ENCODE measurements at regions not wholly inside any gene's neighbourhood (a gene's known extent, or its start where the extent isn't known, plus 50 kb on each side); places are given as distances from the start of the nearest gene placed in this dataset.

DNA sequence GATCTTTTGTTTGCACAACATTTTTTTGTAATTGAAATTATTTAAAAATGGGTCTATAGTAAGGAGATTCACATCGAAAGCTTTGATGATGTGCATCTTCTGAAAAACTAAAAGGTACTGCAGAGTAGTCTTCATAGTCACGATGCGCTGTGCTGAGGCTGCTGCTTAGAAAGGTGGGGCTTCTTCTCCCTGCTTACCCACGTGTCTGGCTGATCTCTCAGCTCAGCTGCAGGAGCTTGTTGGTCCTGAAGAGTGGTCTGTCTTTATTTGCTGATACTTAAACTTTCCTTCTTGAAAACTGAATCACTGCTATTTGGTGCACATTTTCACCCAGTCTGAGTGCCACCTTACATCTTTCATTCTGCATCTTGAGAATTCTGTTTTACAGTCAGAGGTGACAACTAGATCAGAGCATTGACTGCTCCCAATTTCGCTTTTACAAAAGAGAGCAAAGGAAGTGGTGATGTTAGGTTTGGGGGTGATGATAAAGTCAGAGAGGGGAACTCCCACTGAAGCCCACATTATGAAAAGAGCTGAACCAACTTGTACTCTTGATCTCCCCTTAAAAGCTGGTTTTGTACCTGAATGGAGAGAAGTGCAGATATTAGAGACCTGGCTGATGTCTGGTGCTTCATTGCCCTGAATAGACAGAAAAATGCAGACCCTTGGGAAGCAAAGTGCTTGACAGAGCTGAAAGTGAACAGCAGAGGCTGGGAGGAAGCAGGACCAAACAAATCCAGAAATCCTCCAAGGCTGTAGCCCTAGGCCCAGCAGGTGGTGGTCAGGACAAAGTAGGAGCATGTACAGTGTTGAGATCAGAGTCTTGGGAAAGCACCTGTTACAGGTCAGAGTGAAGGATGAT, 984.5 kb downstream of the TSN start:
- Histone ChIP-seq H3K27ac (ENCODE audit: low read depth, low read length) (no peak overlapping the region), H3K27me3 (ENCODE audit: control insufficient read depth in 3 of 3, insufficient read depth in 3 of 3, low read length in 3 of 3) (no peaks in the 10 kb centered on the region), H3K36me3 (ENCODE audit: control insufficient read depth in 3 of 3, insufficient read depth in 3 of 3, low read length in 3 of 3) (no peaks in the 10 kb centered on the region), H3K4me3 (ENCODE audit: low read length in 3 of 3) (no peak overlapping the region), H3K4me1 (ENCODE audit: control insufficient read depth in 3 of 3, insufficient read depth in 3 of 3, low read length in 3 of 3) (no peaks in the 10 kb centered on the region), H3K9me3 (ENCODE audit: control insufficient read depth in 3 of 3, low read length in 3 of 3) (no peaks in the 10 kb centered on the region), H3K9ac (ENCODE audit: low read depth in 1 of 3, low read length in 3 of 3) (no peak overlapping the region)

- Histone ChIP-seq H3K27me3 (ENCODE audit: control insufficient read depth in 3 of 3, insufficient read depth in 3 of 3, low read length in 3 of 3) (no peaks in the 10 kb centered on the region), H3K36me3 (ENCODE audit: control insufficient read depth in 3 of 3, insufficient read depth in 3 of 3, low read length in 3 of 3) (no peaks in the 10 kb centered on the region), H3K9me3 (ENCODE audit: control insufficient read depth in 3 of 3, low read length in 3 of 3) (no peaks in the 10 kb centered on the region), H3K27ac (ENCODE audit: low read depth, low read length) (no peak overlapping the region), H3K9ac (ENCODE audit: low read depth in 1 of 3, low read length in 3 of 3) (no peak overlapping the region), H3K4me1 (ENCODE audit: control insufficient read depth in 3 of 3, insufficient read depth in 3 of 3, low read length in 3 of 3) (no peaks in the 10 kb centered on the region), H3K4me3 (ENCODE audit: low read length in 3 of 3) (no peak overlapping the region)
These were observed 985.1 kb downstream of the TSN start for GRCh38 chr2:122740594-122740948.

DNA sequence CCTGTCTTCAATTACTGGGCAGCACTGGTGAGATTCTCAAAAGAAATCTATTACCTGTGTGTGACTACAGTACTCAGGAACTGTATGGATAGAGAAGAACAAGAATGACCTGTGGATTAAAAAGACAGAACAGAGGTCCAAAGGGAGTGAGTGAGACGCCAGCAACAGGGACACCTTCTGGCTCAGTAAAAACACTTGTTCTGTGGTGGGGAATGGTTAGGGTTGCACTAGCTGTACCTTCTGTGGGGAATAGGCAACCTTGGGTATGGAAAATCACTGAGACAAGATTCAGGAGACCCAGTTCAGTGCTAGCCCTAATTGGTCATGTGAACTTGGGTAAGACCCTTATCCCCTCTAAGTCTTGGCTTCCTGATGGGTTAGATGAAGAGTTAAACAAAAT, 986.0 kb downstream of the TSN start:
- Histone ChIP-seq H3K9ac (ENCODE audit: low read depth in 1 of 3, low read length in 3 of 3) (no peak overlapping the region), H3K27ac (ENCODE audit: low read depth, low read length) (no peak overlapping the region)

GRCh38 chr2:122743021-122743675, 987.7 kb downstream of the TSN start:
- H3K36me3 ChIP-seq (ENCODE audit: control insufficient read depth in 3 of 3, insufficient read depth in 3 of 3, low read length in 3 of 3) = no peaks in the 10 kb centered on the region
- H3K4me3 ChIP-seq (ENCODE audit: low read length in 3 of 3) = no peak overlapping the region
- H3K27me3 ChIP-seq (ENCODE audit: control insufficient read depth in 3 of 3, insufficient read depth in 3 of 3, low read length in 3 of 3) = no peaks in the 10 kb centered on the region
- H3K9me3 ChIP-seq (ENCODE audit: control insufficient read depth in 3 of 3, low read length in 3 of 3) = no peaks in the 10 kb centered on the region
- H3K27ac ChIP-seq (ENCODE audit: low read depth, low read length) = no peak overlapping the region
- no peak overlapping the region for H3K9ac ChIP-seq (ENCODE audit: low read depth in 1 of 3, low read length in 3 of 3)
- no peaks in the 10 kb centered on the region for H3K4me1 ChIP-seq (ENCODE audit: control insufficient read depth in 3 of 3, insufficient read depth in 3 of 3, low read length in 3 of 3)

More for the DNA sequence above, 986.0 kb downstream of the TSN start:
- Histone ChIP-seq H3K4me3 (ENCODE audit: low read length in 3 of 3) (no peak overlapping the region), H3K9me3 (ENCODE audit: control insufficient read depth in 3 of 3, low read length in 3 of 3) (no peaks in the 10 kb centered on the region), H3K27me3 (ENCODE audit: control insufficient read depth in 3 of 3, insufficient read depth in 3 of 3, low read length in 3 of 3) (no peaks in the 10 kb centered on the region), H3K36me3 (ENCODE audit: control insufficient read depth in 3 of 3, insufficient read depth in 3 of 3, low read length in 3 of 3) (no peaks in the 10 kb centered on the region), H3K4me1 (ENCODE audit: control insufficient read depth in 3 of 3, insufficient read depth in 3 of 3, low read length in 3 of 3) (no peaks in the 10 kb centered on the region)

GRCh38 chr2:122745603-122746002, 990.2 kb downstream of the TSN start:
- no peaks in the 10 kb centered on the region for H3K4me1 ChIP-seq (ENCODE audit: control insufficient read depth in 3 of 3, insufficient read depth in 3 of 3, low read length in 3 of 3)
- H3K27ac ChIP-seq (ENCODE audit: low read depth, low read length) = no peak overlapping the region
- no peaks in the 10 kb centered on the region for H3K9me3 ChIP-seq (ENCODE audit: control insufficient read depth in 3 of 3, low read length in 3 of 3)
- H3K4me3 ChIP-seq (ENCODE audit: low read length in 3 of 3) = no peak overlapping the region
- no peak overlapping the region for H3K9ac ChIP-seq (ENCODE audit: low read depth in 1 of 3, low read length in 3 of 3)
- no peaks in the 10 kb centered on the region for H3K36me3 ChIP-seq (ENCODE audit: control insufficient read depth in 3 of 3, insufficient read depth in 3 of 3, low read length in 3 of 3)
- no peaks in the 10 kb centered on the region for H3K27me3 ChIP-seq (ENCODE audit: control insufficient read depth in 3 of 3, insufficient read depth in 3 of 3, low read length in 3 of 3)

DNA sequence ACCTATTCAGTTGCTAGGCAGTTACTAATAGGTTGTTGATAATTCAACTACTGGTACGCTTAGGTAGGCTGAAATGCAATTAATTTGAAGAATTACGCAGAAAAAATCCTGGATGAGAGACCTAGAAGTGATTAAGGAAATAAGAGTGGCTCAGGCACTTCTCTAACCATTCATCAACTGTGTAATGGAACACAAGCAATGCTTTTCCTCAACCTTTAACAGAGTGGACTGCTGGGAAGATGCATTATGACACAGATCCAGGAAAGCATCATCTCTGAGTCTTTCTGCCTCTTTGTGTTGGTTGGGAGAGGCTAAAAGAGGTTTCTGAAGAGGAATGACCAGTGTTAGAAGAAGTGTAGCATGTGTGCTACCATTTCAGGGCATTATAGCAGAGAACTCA, 992.2 kb downstream of the TSN start:
- H3K27ac ChIP-seq (ENCODE audit: low read depth, low read length) = no peak overlapping the region
- H3K27me3 ChIP-seq (ENCODE audit: control insufficient read depth in 3 of 3, insufficient read depth in 3 of 3, low read length in 3 of 3) = no peaks in the 10 kb centered on the region
- no peak overlapping the region for H3K4me3 ChIP-seq (ENCODE audit: low read length in 3 of 3)
- no peaks in the 10 kb centered on the region for H3K4me1 ChIP-seq (ENCODE audit: control insufficient read depth in 3 of 3, insufficient read depth in 3 of 3, low read length in 3 of 3)
- H3K9me3 ChIP-seq (ENCODE audit: control insufficient read depth in 3 of 3, low read length in 3 of 3) = no peaks in the 10 kb centered on the region
- no peaks in the 10 kb centered on the region for H3K36me3 ChIP-seq (ENCODE audit: control insufficient read depth in 3 of 3, insufficient read depth in 3 of 3, low read length in 3 of 3)
- no peak overlapping the region for H3K9ac ChIP-seq (ENCODE audit: low read depth in 1 of 3, low read length in 3 of 3)

- no peaks in the 10 kb centered on the region for H3K4me1 ChIP-seq (ENCODE audit: control insufficient read depth in 3 of 3, insufficient read depth in 3 of 3, low read length in 3 of 3)
- no peaks in the 10 kb centered on the region for H3K27me3 ChIP-seq (ENCODE audit: control insufficient read depth in 3 of 3, insufficient read depth in 3 of 3, low read length in 3 of 3)
- no peaks in the 10 kb centered on the region for H3K36me3 ChIP-seq (ENCODE audit: control insufficient read depth in 3 of 3, insufficient read depth in 3 of 3, low read length in 3 of 3)
- no peak overlapping the region for H3K9ac ChIP-seq (ENCODE audit: low read depth in 1 of 3, low read length in 3 of 3)
- no peak overlapping the region for H3K4me3 ChIP-seq (ENCODE audit: low read length in 3 of 3)
- H3K9me3 ChIP-seq (ENCODE audit: control insufficient read depth in 3 of 3, low read length in 3 of 3) = no peaks in the 10 kb centered on the region
- no peak overlapping the region for H3K27ac ChIP-seq (ENCODE audit: low read depth, low read length)
These were observed 993.1 kb downstream of the TSN start for GRCh38 chr2:122748552-122749011.

GRCh38 chr2:122749405-122749804, 994.0 kb downstream of the TSN start:
- no peaks in the 10 kb centered on the region for H3K27me3 ChIP-seq (ENCODE audit: control insufficient read depth in 3 of 3, insufficient read depth in 3 of 3, low read length in 3 of 3)
- H3K36me3 ChIP-seq (ENCODE audit: control insufficient read depth in 3 of 3, insufficient read depth in 3 of 3, low read length in 3 of 3) = no peaks in the 10 kb centered on the region
- H3K9me3 ChIP-seq (ENCODE audit: control insufficient read depth in 3 of 3, low read length in 3 of 3) = no peaks in the 10 kb centered on the region
- H3K27ac ChIP-seq (ENCODE audit: low read depth, low read length) = no peak overlapping the region
- no peaks in the 10 kb centered on the region for H3K4me1 ChIP-seq (ENCODE audit: control insufficient read depth in 3 of 3, insufficient read depth in 3 of 3, low read length in 3 of 3)
- no peak overlapping the region for H3K4me3 ChIP-seq (ENCODE audit: low read length in 3 of 3)
- no peak overlapping the region for H3K9ac ChIP-seq (ENCODE audit: low read depth in 1 of 3, low read length in 3 of 3)

GRCh38 chr2:122750095-122750494, 994.6 kb downstream of the TSN start:
- Histone ChIP-seq H3K27ac (ENCODE audit: low read depth, low read length) (no peak overlapping the region), H3K4me3 (ENCODE audit: low read length in 3 of 3) (no peak overlapping the region), H3K36me3 (ENCODE audit: control insufficient read depth in 3 of 3, insufficient read depth in 3 of 3, low read length in 3 of 3) (no peaks in the 10 kb centered on the region), H3K4me1 (ENCODE audit: control insufficient read depth in 3 of 3, insufficient read depth in 3 of 3, low read length in 3 of 3) (no peaks in the 10 kb centered on the region), H3K27me3 (ENCODE audit: control insufficient read depth in 3 of 3, insufficient read depth in 3 of 3, low read length in 3 of 3) (no peaks in the 10 kb centered on the region), H3K9ac (ENCODE audit: low read depth in 1 of 3, low read length in 3 of 3) (no peak overlapping the region), H3K9me3 (ENCODE audit: control insufficient read depth in 3 of 3, low read length in 3 of 3) (no peaks in the 10 kb centered on the region)

DNA sequence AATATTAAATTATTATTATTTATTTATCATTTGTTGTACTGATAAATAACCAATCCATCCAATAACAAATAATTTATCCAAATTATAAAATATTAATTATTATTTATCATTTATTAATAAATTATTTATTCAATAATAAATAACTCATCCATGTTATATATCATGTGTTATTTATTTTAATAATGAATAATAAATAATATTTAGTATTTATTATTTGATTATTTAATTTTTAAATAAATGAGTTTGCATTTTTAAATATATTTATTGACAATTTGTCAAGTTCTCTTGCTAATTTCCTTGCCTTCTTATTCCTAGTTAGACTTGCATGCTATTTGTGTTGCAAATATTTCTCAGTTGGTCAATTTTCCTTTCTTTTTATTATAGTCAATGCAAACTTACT, 995.4 kb downstream of the TSN start:
- Histone ChIP-seq H3K4me1 (ENCODE audit: control insufficient read depth in 3 of 3, insufficient read depth in 3 of 3, low read length in 3 of 3) (no peaks in the 10 kb centered on the region), H3K9ac (ENCODE audit: low read depth in 1 of 3, low read length in 3 of 3) (no peak overlapping the region), H3K4me3 (ENCODE audit: low read length in 3 of 3) (no peak overlapping the region), H3K36me3 (ENCODE audit: control insufficient read depth in 3 of 3, insufficient read depth in 3 of 3, low read length in 3 of 3) (no peaks in the 10 kb centered on the region), H3K9me3 (ENCODE audit: control insufficient read depth in 3 of 3, low read length in 3 of 3) (no peaks in the 10 kb centered on the region), H3K27ac (ENCODE audit: low read depth, low read length) (no peak overlapping the region), H3K27me3 (ENCODE audit: control insufficient read depth in 3 of 3, insufficient read depth in 3 of 3, low read length in 3 of 3) (no peaks in the 10 kb centered on the region)

Data from skeletal muscle tissue (tissue), 3 donors.